Smooth muscle cell (in vitro differentiated cells): ENCODE measurements at regions not wholly inside any gene's neighbourhood (a gene's known extent, or its start where the extent isn't known, plus 50 kb on each side); places are given as distances from the start of the nearest gene placed in this dataset.

ENCODE experiments used
- DNase-seq: peaks from one replicate; lab custom pipeline; 2025; ENCODE audit not compliant: unreplicated experiment; lab: John Stamatoyannopoulos, UW
- H2AFZ ChIP-seq: fragments of 200-600 bp; sonication (generic); 2 replicates; pipeline ENCODE4 v1.6.0; 2016; ENCODE audit warnings: antibody characterized with exemption, low read depth, mild to moderate bottlenecking
- H3F3A ChIP-seq: fragments of 200-600 bp; sonication (generic); 2 replicates; pipeline ENCODE4 v1.6.0; 2017; ENCODE audit warnings: antibody characterized with exemption, low read depth
- H3K27ac ChIP-seq: fragments of 200-600 bp; sonication (generic); 2 replicates; pipeline ENCODE4 v1.5.1; 2016; ENCODE audit warnings: low read depth, mild to moderate bottlenecking
- H3K27me3 ChIP-seq: fragments of 200-600 bp; sonication (generic); 2 replicates; pipeline ENCODE4 v1.6.1; 2016; ENCODE audit warnings: low read depth, mild to moderate bottlenecking
- H3K36me3 ChIP-seq: fragments of 200-600 bp; sonication (generic); 2 replicates; pipeline ENCODE4 v1.5.1; 2016; ENCODE audit warnings: low read depth
- H3K4me1 ChIP-seq: fragments of 200-600 bp; sonication (generic); 2 replicates; pipeline ENCODE4 v1.5.1; 2016; ENCODE audit warnings: low read depth
- H3K4me2 ChIP-seq: fragments of 200-600 bp; sonication (generic); 2 replicates; pipeline ENCODE4 v1.6.0; 2016; ENCODE audit warnings: mild to moderate bottlenecking
- H3K4me3 ChIP-seq: fragments of 200-600 bp; sonication (generic); 2 replicates; pipeline ENCODE4 v1.5.1; 2016; ENCODE audit warnings: mild to moderate bottlenecking
- H3K79me2 ChIP-seq: fragments of 200-600 bp; sonication (generic); 2 replicates; pipeline ENCODE4 v1.6.0; 2016; ENCODE audit warnings: low read depth, mild to moderate bottlenecking
- H3K9ac ChIP-seq: fragments of 200-600 bp; sonication (generic); 2 replicates; pipeline ENCODE4 v1.6.0; 2016; ENCODE audit warnings: low read depth
- H3K9me3 ChIP-seq: fragments of 200-600 bp; sonication (generic); replicated peaks from 2 replicates; pipeline ENCODE4 v1.5.1; 2016; ENCODE audit warnings: low read depth
- H4K20me1 ChIP-seq: fragments of 200-600 bp; sonication (generic); 2 replicates; pipeline ENCODE4 v1.6.0; 2016; ENCODE audit warnings: low read depth
- CTCF ChIP-seq: fragments of 200-600 bp; sonication (generic); IDR thresholded peaks from 2 replicates; pipeline ENCODE4 v1.5.1; 2017; ENCODE audit warnings: borderline replicate concordance, mild to moderate bottlenecking, antibody characterized with exemption; ENCODE audit not compliant: insufficient read depth, poor library complexity, severe bottlenecking
- WGBS: methylation state at CpG from one replicate; pipeline ENCODE4 v1.1.7; 2016; ENCODE audit warnings: low lambda C conversion rate; 5-methylcytosine and 5-hydroxymethylcytosine counted together

- no peaks in the 10 kb centered on the region for H3F3A ChIP-seq
- no peak for DNase-seq
- no peak overlapping the region for H3K4me3 ChIP-seq
- WGBS, result 84% methylated on average over 3 of the region's 3 CpGs
- H3K27me3 ChIP-seq, result no peaks in the 10 kb centered on the region
- no peak overlapping the region for H2AFZ ChIP-seq
- no peaks in the 10 kb centered on the region for H3K79me2 ChIP-seq
- no peaks in the 10 kb centered on the region for H3K4me1 ChIP-seq
- H3K9me3 ChIP-seq, result no peaks in the 10 kb centered on the region
- no peak overlapping the region for H3K27ac ChIP-seq
- H3K4me2 ChIP-seq, result no peak overlapping the region
- TF ChIP-seq CTCF, result no peak
- H4K20me1 ChIP-seq, result no peaks in the 10 kb centered on the region
- H3K36me3 ChIP-seq, result no peaks in the 10 kb centered on the region
- H3K9ac ChIP-seq, result no peak overlapping the region
Measured at GRCh38 chr1:106876384-106876783, 180.1 kb upstream of the PRMT6 start.

GRCh38 chr1:106879538-106879937 lies 176.9 kb upstream of the PRMT6 start:
- no peak overlapping the region for H3K27ac ChIP-seq
- no peaks in the 10 kb centered on the region for H3K36me3 ChIP-seq
- no peak overlapping the region for H3K4me3 ChIP-seq
- H3K79me2 ChIP-seq, result no peaks in the 10 kb centered on the region
- H3K27me3 ChIP-seq, result no peaks in the 10 kb centered on the region
- no peak overlapping the region for H2AFZ ChIP-seq
- no peaks in the 10 kb centered on the region for H3K4me1 ChIP-seq
- H3F3A ChIP-seq, result no peaks in the 10 kb centered on the region
- no peak overlapping the region for H3K4me2 ChIP-seq
- no peaks in the 10 kb centered on the region for H3K9me3 ChIP-seq
- no peak for DNase-seq
- no peak overlapping the region for H3K9ac ChIP-seq
- H4K20me1 ChIP-seq, result no peaks in the 10 kb centered on the region
- WGBS, result 87% methylated on average over 3 of the region's 3 CpGs
- TF ChIP-seq CTCF, result no peak

- WGBS, result 90% methylated on average over 3 of the region's 3 CpGs
- H3K9me3 ChIP-seq, result no peaks in the 10 kb centered on the region
Measured at GRCh38 chr1:106880226-106880625, 176.2 kb upstream of the PRMT6 start.

More at GRCh38 chr1:106880226-106880625, 176.2 kb upstream of the PRMT6 start:
- Histone ChIP-seq H4K20me1 (no peaks in the 10 kb centered on the region), H3K36me3 (no peaks in the 10 kb centered on the region), H3K4me3 (no peak overlapping the region), H3K9ac (no peak overlapping the region), H3K27me3 (no peaks in the 10 kb centered on the region), H3F3A (no peaks in the 10 kb centered on the region), H3K4me1 (no peaks in the 10 kb centered on the region), H3K27ac (no peak overlapping the region), H2AFZ (no peak overlapping the region), H3K4me2 (no peak overlapping the region), H3K79me2 (no peaks in the 10 kb centered on the region)
- no peak for TF ChIP-seq CTCF
- no peak for DNase-seq
